SK-N-MC (cell line): ENCODE measurements at regions not wholly inside any gene's neighbourhood (a gene's known extent, or its start where the extent isn't known, plus 50 kb on each side); places are given as distances from the start of the nearest gene placed in this dataset.

Experiments
- EZH2 ChIP-seq: fragments of 200-600 bp; sonication (generic); IDR thresholded peaks from one replicate; pipeline ENCODE4 v1.6.1; 2017; ENCODE audit warnings: antibody characterized with exemption
- POLR2AphosphoS5 ChIP-seq: IDR thresholded peaks from 2 replicates; pipeline ENCODE4 v1.6.1; 2012; ENCODE audit warnings: mild to moderate bottlenecking, low read depth, low read length, borderline replicate concordance

DNA sequence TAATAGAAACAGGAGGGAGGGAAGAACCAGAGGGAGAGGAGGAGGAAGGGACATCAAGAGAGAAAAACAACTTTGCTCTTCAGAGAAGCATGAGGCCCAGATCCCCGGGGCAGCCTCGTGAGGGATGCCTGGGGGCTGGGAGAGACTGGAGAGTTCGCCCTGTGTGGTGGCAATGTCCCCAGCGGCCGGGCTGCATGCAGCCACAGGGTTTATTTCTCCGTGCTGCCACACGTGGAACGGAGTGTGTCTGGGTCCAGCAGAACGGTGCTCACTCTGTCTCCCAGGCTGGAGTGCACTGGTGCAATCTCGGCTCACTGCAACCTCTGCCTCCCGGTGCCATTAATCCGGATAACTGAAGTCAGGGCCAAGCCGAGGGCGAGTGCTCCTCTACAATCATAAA lies 257.7 kb downstream of the ACTR3B start:
- TF ChIP-seq EZH2 (no peak), POLR2AphosphoS5 (no peak)
